Vagina (tissue), 2 donors: ENCODE measurements at regions not wholly inside any gene's neighbourhood (a gene's known extent, or its start where the extent isn't known, plus 50 kb on each side); places are given as distances from the start of the nearest gene placed in this dataset.

ENCODE experiments used
- CTCF ChIP-seq, 3 experiments: fragments of 450-650 bp in 2 of 3; fragments of 200-600 bp in 1 of 3; sonication (generic) in 1 of 3; IDR thresholded peaks; one replicate each; pipeline ENCODE4 v1.5.1; 2017 to 2019; ENCODE audit warnings: antibody characterized with exemption in 3 of 3, mild to moderate bottlenecking in 2 of 3, moderate library complexity in 2 of 3
- POLR2A ChIP-seq, 2 donors: fragments of 450-650 bp; IDR thresholded peaks; one replicate each; pipeline ENCODE4 v1.6.1; 2017; ENCODE audit warnings: antibody characterized with exemption in 2 of 2, mild to moderate bottlenecking in 2 of 2, moderate library complexity in 2 of 2

GRCh38 chr14:96722736-96723135 lies 74.4 kb upstream of the VRK1 start:
- TF ChIP-seq CTCF (IDR thresholded peaks at IDR 0.05) (no peak), POLR2A (IDR thresholded peaks at IDR 0.05) (no peak)
